HG03280 (cell line): ENCODE measurements at regions not wholly inside any gene's neighbourhood (a gene's known extent, or its start where the extent isn't known, plus 50 kb on each side); places are given as distances from the start of the nearest gene placed in this dataset.

Source experiments
- ATAC-seq: cut with Tn5 transposase; IDR thresholded peaks from one replicate; pipeline ENCODE4 v1.9.1; 2021; ENCODE audit warnings: mild to moderate bottlenecking, moderate library complexity; ENCODE audit not compliant: unreplicated experiment

DNA sequence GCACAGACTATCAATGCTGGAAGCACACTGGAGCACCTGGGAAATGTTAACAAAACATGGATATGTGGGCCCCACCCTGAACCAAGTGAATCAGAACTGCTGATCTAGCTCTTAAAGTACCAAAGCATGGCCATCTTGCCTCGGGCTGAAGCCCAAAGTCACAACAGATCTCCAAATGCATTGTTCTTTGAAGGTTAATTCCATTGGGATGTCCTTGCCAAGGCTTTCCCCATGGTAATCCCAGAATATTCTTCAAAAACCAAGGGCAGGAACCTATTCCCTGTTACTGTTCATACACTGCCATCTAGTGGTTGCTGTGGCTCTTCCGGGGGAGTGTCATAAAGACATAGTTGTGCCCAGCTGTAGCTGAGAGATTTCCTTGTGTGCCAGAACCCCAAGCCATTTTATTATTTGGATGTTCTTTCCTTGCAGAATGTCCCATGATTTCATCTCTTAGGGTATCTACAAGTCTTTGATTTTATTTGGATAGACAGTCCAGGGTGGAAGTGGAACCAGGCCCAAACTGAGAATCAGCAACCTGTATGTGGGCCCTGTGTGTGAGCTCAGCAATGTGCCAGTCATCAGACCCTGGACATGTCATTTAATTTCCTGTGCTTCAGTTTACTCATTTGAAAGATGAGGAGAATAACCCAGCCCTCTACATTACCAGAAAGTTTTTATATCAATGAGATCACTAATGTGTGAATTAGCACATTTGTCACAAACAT lies 290.0 kb downstream of the ACTL7B start:
- peak; percentile 73 for ATAC-seq

GRCh38 chr9:108562176-108562575 lies 293.6 kb downstream of the ACTL7B start:
- no peak for ATAC-seq

GRCh38 chr9:108559432-108559831 lies 296.4 kb downstream of the ACTL7B start:
- ATAC-seq, result no peak

DNA sequence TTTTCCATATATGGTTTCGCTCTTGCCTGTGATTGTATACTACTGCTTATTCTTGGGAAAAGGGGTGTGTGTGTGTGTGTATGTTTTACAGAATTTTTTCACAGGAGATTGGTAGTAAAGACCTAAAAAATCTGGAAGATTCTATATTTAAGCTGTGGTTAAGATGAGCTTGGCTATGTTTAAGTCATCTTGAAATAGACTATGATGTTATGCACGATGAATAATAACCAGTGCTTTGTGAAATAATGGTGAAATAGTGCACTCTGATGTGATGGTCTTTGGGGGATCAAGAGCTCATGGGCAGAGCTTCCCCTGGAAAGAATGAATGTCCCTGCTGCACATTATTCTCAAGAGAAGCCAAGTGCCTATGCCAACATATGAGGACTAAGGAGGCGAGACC lies 301.0 kb downstream of the ACTL7B start:
- ATAC-seq, result no peak

DNA sequence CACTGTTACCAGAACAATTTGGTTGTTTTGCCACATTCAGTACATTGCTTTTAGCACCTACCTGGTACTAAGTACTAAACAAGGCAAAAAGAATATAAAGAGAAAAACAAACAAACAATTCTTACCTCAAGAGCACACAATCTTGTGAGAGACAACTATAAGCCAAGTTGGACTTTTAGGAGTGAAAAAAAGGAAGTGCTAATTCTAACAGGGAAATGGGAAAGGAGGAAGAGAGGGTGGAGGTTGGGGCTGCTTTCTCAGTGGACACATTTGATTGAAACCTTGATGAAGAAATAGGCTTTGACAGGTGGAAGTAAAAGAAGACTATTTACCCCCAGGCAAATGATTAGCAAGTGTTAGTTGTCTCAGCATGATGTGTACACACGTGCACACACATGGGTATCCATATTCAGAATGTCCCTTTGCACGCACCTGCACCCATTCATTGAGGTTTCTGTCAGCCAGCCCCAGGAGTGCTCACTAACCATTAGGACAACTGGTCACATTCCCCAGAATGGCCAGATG lies 302.6 kb downstream of the ACTL7B start:
- no peak for ATAC-seq

DNA sequence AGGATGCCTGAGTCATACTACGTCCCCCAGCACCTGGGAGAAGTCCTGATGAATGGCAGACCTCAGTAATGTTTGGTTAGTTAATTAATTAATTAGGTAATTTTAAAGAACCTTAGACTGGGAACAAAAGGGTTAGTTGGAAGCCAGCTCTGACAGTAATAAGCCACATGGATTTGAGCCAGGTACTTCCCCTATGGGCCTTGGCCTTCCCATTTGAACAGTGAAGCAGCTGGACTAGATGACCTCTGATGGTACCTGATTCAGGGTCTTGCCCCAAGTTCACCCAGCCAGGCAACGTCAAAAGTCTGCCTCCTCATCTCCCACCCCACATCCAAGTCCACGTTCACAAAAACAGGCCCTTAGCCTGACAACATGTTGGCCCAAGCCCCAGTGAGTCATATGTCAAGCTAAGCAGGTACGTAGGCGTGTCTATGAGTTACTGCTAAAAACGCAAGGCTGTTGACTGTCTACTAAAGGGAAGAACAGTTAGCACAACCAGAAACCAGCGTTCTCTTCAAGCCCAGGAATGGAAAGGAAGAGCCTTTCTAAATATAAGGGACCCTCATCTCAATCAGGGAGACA lies 303.2 kb downstream of the ACTL7B start:
- ATAC-seq, result no peak

DNA sequence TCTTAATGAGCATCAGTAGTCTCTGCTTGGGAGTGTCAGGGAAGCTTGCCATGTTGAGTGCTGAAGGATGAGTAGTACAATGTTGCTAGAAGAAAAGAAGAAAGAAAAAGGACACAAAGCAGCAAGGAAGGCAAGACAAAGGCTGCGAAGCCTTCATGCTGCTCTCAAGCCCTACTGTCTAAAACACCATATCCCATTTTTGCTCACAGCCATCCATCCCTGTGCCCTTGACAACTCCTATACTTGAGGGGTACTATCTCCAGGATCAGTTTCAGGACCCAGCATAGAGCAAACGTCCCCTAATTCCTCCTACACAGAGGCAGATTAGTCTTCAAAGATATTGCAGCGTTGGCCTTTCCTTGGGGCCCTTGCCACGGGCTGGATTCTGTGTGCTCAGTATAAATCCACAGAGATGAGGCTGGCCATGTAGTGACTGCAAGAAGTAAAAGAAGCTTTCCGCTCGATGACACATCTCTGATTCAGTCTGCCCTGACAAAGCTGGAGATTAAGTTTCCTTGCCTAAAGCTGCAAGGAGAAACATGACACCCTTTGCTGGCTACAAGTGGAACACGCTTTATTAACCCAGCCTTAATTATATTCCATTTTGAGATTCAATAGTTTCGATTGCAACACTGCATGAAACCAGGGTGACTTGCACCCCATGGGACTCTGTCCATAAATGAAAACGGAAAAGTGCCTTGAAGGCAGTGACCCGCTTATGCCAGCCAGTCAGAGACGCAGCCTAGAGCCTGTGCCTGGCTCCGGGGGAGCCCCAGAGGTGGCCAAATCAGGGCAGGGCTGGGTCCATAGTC lies 304.6 kb downstream of the ACTL7B start:
- ATAC-seq, result no peak

DNA sequence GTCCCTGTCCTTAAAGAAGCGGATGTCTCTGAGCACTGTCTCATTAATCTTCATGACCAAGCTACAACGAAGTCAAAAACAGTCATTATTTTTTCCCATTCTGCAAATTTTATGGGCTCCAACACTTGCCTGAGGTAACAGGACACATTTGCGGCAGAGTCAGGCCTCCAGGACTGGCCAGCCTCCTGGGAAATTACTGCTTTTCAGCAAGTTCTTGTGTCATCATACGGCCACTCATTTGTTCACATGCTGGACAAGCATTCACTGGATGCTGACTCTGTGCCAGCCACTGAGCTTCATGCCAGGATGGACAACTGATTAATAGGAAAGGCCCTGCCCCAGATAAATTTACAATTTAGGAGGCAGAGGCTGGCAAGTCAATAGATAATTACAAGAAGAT lies 305.7 kb downstream of the ACTL7B start:
- ATAC-seq, result no peak

GRCh38 chr9:108549184-108549583 lies 306.6 kb downstream of the ACTL7B start:
- ATAC-seq, result no peak

GRCh38 chr9:108547411-108548135 lies 308.2 kb downstream of the ACTL7B start:
- ATAC-seq, result no peak

DNA sequence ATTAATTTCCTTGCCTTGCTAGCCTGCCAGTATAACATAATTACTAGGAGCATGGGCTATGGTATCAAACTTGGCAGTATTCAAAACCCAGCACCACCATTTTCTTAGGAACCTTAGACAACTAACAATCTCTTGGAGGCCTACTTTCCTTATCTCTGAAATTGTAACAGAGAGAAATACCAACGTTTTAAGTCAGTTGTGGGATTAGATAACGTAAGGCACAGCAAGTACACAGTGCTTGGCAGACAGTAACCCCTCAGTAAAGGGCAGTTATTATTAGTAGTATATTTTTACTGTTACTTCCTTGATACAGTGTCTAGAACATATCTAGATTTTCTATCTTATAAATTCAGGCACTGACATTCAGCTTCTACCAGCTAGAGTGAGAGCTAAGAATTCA lies 309.6 kb downstream of the ACTL7B start:
- no peak for ATAC-seq

GRCh38 chr9:108545436-108545835 lies 310.4 kb downstream of the ACTL7B start:
- no peak for ATAC-seq

DNA sequence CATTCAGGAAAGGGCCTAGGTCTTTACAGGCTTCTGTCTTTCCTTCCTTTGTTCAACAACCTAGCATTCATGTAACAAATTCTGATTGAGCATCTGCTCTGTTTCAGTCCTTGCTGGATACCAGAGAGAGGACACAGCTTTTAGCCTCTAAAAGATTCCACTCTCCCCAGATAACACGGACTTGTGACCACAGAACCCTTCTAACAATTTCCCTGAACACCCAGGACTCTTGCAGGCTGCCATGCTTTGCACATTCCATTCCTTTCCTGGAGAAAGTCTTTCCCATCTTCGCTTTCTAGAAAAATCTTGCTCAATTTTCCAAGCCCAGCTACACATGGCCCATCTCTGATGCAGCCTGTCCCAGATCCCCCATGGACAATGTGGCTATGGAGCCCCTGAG lies 310.9 kb downstream of the ACTL7B start:
- no peak for ATAC-seq

DNA sequence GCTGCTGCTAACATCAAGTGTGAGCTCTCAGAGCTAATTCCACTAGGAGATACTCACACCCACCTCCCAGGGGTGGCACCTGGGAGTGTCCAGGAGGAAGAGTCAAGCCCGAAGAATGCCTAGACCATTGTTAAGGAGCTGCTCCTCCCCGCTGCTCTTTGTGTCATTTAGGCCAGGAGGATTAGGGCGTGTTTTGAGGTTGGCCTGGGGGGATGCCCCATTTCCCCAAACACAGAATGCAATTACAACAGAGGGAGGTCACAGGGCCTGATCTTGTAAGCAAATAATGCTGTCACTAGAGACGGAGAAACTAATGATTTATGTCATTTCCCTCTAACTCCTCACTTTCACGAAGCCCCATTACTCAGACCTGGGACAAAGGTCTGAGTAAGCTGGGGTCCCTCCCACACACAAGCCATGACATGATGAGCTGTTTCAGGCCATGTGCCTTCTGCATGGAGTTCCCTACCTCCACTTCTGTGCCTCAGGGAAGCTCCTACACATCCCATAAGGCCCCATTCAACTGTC lies 312.5 kb downstream of the ACTL7B start:
- ATAC-seq, result no peak

GRCh38 chr9:108537756-108538155 lies 318.0 kb downstream of the ACTL7B start:
- no peak for ATAC-seq

DNA sequence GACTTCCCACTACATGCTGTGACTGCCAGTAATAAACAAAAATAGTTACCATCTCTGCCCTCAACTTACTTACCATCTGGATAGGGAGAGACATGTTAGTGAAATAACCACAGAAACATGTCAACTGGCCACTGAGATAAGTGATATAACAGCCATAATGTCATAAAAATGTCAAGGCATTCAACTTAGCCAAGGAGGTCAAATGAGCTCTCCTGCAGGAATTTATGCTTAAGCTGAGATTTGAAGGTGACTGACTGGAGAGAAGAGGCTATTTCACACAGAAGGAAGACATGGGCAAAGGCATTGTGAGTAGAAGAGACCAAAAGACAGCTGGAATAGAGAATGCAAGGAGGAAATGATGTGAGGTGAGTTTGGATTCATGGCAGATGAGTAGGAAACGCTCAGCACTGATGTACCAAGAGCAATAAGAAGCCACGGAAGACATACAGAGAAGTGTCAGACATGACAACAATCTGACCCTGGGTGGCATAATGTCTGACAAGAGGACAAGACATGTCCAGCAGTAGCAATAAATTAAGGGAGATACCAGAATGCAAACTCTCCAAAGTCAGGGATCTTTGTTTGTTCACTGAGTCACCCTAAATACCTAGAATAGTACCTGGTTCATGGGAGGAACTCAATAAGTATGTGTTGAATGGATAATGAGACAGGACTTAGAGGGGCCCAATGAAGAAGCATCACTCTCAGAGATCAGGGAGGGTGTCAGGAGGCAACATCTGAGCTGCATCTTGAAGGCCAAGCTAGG lies 318.8 kb downstream of the ACTL7B start:
- no peak for ATAC-seq

- ATAC-seq, result no peak
These were observed 320.3 kb downstream of the ACTL7B start for GRCh38 chr9:108535526-108535925.

DNA sequence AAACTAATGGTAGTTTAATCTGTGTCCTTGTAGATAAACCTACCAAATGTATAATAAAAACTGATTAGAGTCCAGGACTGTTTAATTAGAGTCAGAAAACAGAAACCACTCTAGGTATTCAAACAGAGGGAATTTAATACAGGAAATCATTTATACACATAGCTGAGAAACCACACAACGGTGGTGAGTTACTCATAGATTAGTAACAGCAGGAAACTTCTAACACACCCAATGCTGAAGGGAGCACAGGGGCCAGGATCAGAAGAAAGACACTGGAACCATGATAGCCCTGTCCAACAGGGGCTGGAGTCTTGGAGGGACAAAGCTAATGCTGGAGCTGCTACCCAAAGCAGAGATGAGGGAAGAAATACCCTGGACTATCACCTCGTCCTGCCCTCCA lies 321.0 kb downstream of the ACTL7B start:
- ATAC-seq, result no peak

- ATAC-seq, result no peak
These were observed 325.6 kb downstream of the ACTL7B start for GRCh38 chr9:108530141-108530540.

- no peak for ATAC-seq
These were observed 327.6 kb downstream of the ACTL7B start for GRCh38 chr9:108528231-108528630.
